Sigmoid colon (tissue), 6 donors: ENCODE measurements at regions not wholly inside any gene's neighbourhood (a gene's known extent, or its start where the extent isn't known, plus 50 kb on each side); places are given as distances from the start of the nearest gene placed in this dataset.

Experiments used
- DNase-seq: peaks from one replicate; pipeline ENCODE4 v3.0.0-alpha.2; 2019
- H3K27ac ChIP-seq, 4 donors: fragments of 200-600 bp; sonication (generic); one replicate each; pipeline ENCODE4 v1.5.1; 2016 to 2019; ENCODE audit warnings: mild to moderate bottlenecking in 1 of 4
- H3K27me3 ChIP-seq, 3 donors: fragments of 200-600 bp; sonication (generic); one replicate each; pipeline ENCODE4 v1.5.1; 2019; ENCODE audit warnings: mild to moderate bottlenecking in 1 of 3
- H3K36me3 ChIP-seq, 4 donors: fragments of 200-600 bp; sonication (generic); one replicate each; pipeline ENCODE4 v1.5.1; 2016 to 2019
- H3K4me1 ChIP-seq, 4 donors: fragments of 200-600 bp; sonication (generic); one replicate each; pipeline ENCODE4 v1.5.1; 2017 to 2019
- H3K4me3 ChIP-seq, 4 donors: fragments of 200-600 bp; sonication (generic); one replicate each; pipeline ENCODE4 v1.5.1; 2017 to 2019; ENCODE audit warnings: mild to moderate bottlenecking in 2 of 4, moderate library complexity in 1 of 4
- H3K9me3 ChIP-seq, 4 donors: fragments of 200-600 bp in 3 of 4; sonication (generic) in 3 of 4; one replicate each; pipeline versions ENCODE4 v1.5.1 to v1.6.1; 2013 to 2019
- CTCF ChIP-seq, 4 experiments: fragments of 450-650 bp in 3 of 4; fragments of 200-600 bp in 1 of 4; IDR thresholded peaks; one replicate each; pipeline ENCODE4 v1.5.1; 2016 to 2019; ENCODE audit warnings: antibody characterized with exemption in 4 of 4, mild to moderate bottlenecking in 3 of 4, moderate library complexity in 2 of 4
- EP300 ChIP-seq, 4 donors: sonication (generic); formaldehyde crosslinking; IDR thresholded peaks; one replicate each; pipeline ENCODE4 v1.6.1; 2017; ENCODE audit warnings: antibody characterized with exemption in 4 of 4
- POLR2A ChIP-seq, 2 donors: fragments of 450-650 bp; IDR thresholded peaks; one replicate each; pipeline ENCODE4 v1.6.1; 2016; ENCODE audit warnings: antibody characterized with exemption in 2 of 2, mild to moderate bottlenecking in 2 of 2, moderate library complexity in 2 of 2
- POLR2AphosphoS5 ChIP-seq, 4 donors: sonication (generic); formaldehyde crosslinking; IDR thresholded peaks; one replicate each; pipeline ENCODE4 v1.6.1; 2017; ENCODE audit warnings: antibody characterized with exemption in 4 of 4
- WGBS, 2 donors: extraction: QIAGEN DNeasy Blood & Tissue Kit; methylation state at CpG; one replicate each; pipeline ENCODE4 v1.1.7; 2013; 5-methylcytosine and 5-hydroxymethylcytosine counted together
- intact Hi-C: fragments of 100-400 bp; cut with DNase I; formaldehyde crosslinking; loops from one replicate; pipeline ENCODE4 v1.15.1; 2023
- donor health status: healthy with polysubstance abuse.
- donor health status: healthy.

GRCh38 chr12:124653169-124653931, 85.9 kb upstream of the NCOR2 start:
- intact Hi-C loops = no loop called here
- H3K27ac ChIP-seq = peak overlapping the region; percentile 30 to 94 (median 86)
- TF ChIP-seq CTCF (IDR thresholded peaks at IDR 0.05) (no peak), POLR2AphosphoS5 (IDR thresholded peaks at IDR 0.05) (no peak), EP300 (IDR thresholded peaks at IDR 0.05) (no peak), POLR2A (IDR thresholded peaks at IDR 0.05) (no peak)
- no peak for DNase-seq
- H3K4me3 ChIP-seq = no peak overlapping the region
- peaks cover 0 to 39% (median 27%) of the 10 kb centered on the region in 4 donors for H3K4me1 ChIP-seq
- no peaks in the 10 kb centered on the region for H3K27me3 ChIP-seq
- 46 to 48% methylated on average over 19 of the region's 19 CpGs for WGBS, 2 donors
- H3K9me3 ChIP-seq = peaks cover 0 to 8% (median 0%) of the 10 kb centered on the region in 4 donors
- no peaks in the 10 kb centered on the region for H3K36me3 ChIP-seq

GRCh38 chr12:124652661-124653060, 85.2 kb upstream of the NCOR2 start:
- intact Hi-C loops = no loop called here
- H3K4me1 ChIP-seq = peaks cover 0 to 39% (median 27%) of the 10 kb centered on the region in 4 donors
- DNase-seq = no peak

GRCh38 chr12:124651516-124652273, 84.3 kb upstream of the NCOR2 start:
- Histone ChIP-seq H3K27ac (peak overlapping the region; percentile 12 to 41 (median 28)), H3K36me3 (no peaks in the 10 kb centered on the region), H3K9me3 (peaks cover 0 to 8% (median 0%) of the 10 kb centered on the region in 4 donors), H3K27me3 (no peaks in the 10 kb centered on the region), H3K4me3 (no peak overlapping the region), H3K4me1 (peaks cover 0 to 36% (median 27%) of the 10 kb centered on the region in 4 donors)
- TF ChIP-seq POLR2A (IDR thresholded peaks at IDR 0.05) (no peak), POLR2AphosphoS5 (IDR thresholded peaks at IDR 0.05) (no peak), CTCF (IDR thresholded peaks at IDR 0.05) (no peak)
- intact Hi-C loops = no loop called here
- WGBS, 2 donors = 75 to 78% methylated on average over 10 of the region's 10 CpGs
- DNase-seq = no peak

More at GRCh38 chr12:124652661-124653060, 85.2 kb upstream of the NCOR2 start:
- Histone ChIP-seq H3K36me3 (no peaks in the 10 kb centered on the region), H3K27ac (peak overlapping the region; percentile 30 to 94 (median 86)), H3K4me3 (no peak overlapping the region), H3K9me3 (peaks cover 0 to 8% (median 0%) of the 10 kb centered on the region in 4 donors), H3K27me3 (no peaks in the 10 kb centered on the region)
- no peak for TF ChIP-seq EP300 (IDR thresholded peaks at IDR 0.05)
- WGBS, 2 donors = 83 to 91% methylated on average over 9 of the region's 9 CpGs

- DNase-seq = no peak
- Histone ChIP-seq H3K4me3 (no peak overlapping the region), H3K27me3 (no peaks in the 10 kb centered on the region), H3K27ac (peak overlapping the region in 3 of 4 donors; percentile 12 to 41 (median 25)), H3K4me1 (peaks cover 0 to 36% (median 23%) of the 10 kb centered on the region in 4 donors), H3K36me3 (no peaks in the 10 kb centered on the region), H3K9me3 (peaks cover 0 to 8% (median 0%) of the 10 kb centered on the region in 4 donors)
- TF ChIP-seq POLR2AphosphoS5 (IDR thresholded peaks at IDR 0.05) (no peak), CTCF (IDR thresholded peaks at IDR 0.05) (no peak), POLR2A (IDR thresholded peaks at IDR 0.05) (no peak), EP300 (IDR thresholded peaks at IDR 0.05) (no peak)
- intact Hi-C loops = no loop called here
- 80 to 82% methylated on average over 7 of the region's 7 CpGs for WGBS, 2 donors
Observed at GRCh38 chr12:124650912-124651311, 83.5 kb upstream of the NCOR2 start.

- Histone ChIP-seq H3K27ac (no peak overlapping the region), H3K36me3 (no peaks in the 10 kb centered on the region), H3K27me3 (no peaks in the 10 kb centered on the region), H3K4me1 (peaks cover 0 to 21% (median 10%) of the 10 kb centered on the region in 4 donors), H3K4me3 (no peak overlapping the region), H3K9me3 (peaks cover 0 to 8% (median 0%) of the 10 kb centered on the region in 4 donors)
- 78 to 79% methylated on average over 6 of the region's 6 CpGs for WGBS, 2 donors
- no peak for TF ChIP-seq EP300 (IDR thresholded peaks at IDR 0.05)
- intact Hi-C loops = no loop called here
- DNase-seq = no peak
Observed at GRCh38 chr12:124648710-124649384, 81.4 kb upstream of the NCOR2 start.
